GM21423 (cell line): ENCODE measurements at regions not wholly inside any gene's neighbourhood (a gene's known extent, or its start where the extent isn't known, plus 50 kb on each side); places are given as distances from the start of the nearest gene placed in this dataset.
"Not testable (repeated sequence)": the region's sequence is repeated elsewhere in the genome, so short reads cannot be mapped to it uniquely, and the experiment has no call there.

ENCODE experiments used
- ATAC-seq: cut with Tn5 transposase; IDR thresholded peaks from one replicate; pipeline ENCODE4 v1.9.1; 2021; ENCODE audit warnings: mild to moderate bottlenecking, moderate library complexity; ENCODE audit not compliant: unreplicated experiment

GRCh38 chr13:55554741-55555140 is 1586.0 kb upstream of the PRR20A start:
- ATAC-seq: no peak

- no peak for ATAC-seq
Measured at GRCh38 chr13:55560331-55560730, 1580.4 kb upstream of the PRR20A start.

- no peak for ATAC-seq
Measured at GRCh38 chr13:55563267-55563666, 1577.5 kb upstream of the PRR20A start.

GRCh38 chr13:55566334-55566733 is 1574.4 kb upstream of the PRR20A start:
- ATAC-seq: no peak

- no peak for ATAC-seq
Measured at GRCh38 chr13:55566779-55567178, 1573.9 kb upstream of the PRR20A start.

GRCh38 chr13:55567721-55568625 is 1572.7 kb upstream of the PRR20A start:
- ATAC-seq: no peak

GRCh38 chr13:55569082-55569481 is 1571.6 kb upstream of the PRR20A start:
- no peak for ATAC-seq

- ATAC-seq: no peak
Measured at GRCh38 chr13:55569514-55569913, 1571.2 kb upstream of the PRR20A start.

- ATAC-seq: no peak
Measured at GRCh38 chr13:55570371-55570770, 1570.3 kb upstream of the PRR20A start.

GRCh38 chr13:55571237-55571867 is 1569.4 kb upstream of the PRR20A start:
- no peak for ATAC-seq

- ATAC-seq: no peak
Measured at GRCh38 chr13:55572408-55572807, 1568.3 kb upstream of the PRR20A start.

- no peak for ATAC-seq
Measured at GRCh38 chr13:55572862-55573261, 1567.9 kb upstream of the PRR20A start.

- ATAC-seq: no peak
Measured at GRCh38 chr13:55573565-55573964, 1567.2 kb upstream of the PRR20A start.

GRCh38 chr13:55576389-55576788 is 1564.3 kb upstream of the PRR20A start:
- no peak for ATAC-seq

- no peak for ATAC-seq
Measured at GRCh38 chr13:55577082-55577846, 1563.5 kb upstream of the PRR20A start.

- ATAC-seq: no peak
Measured at GRCh38 chr13:55577847-55578210, 1562.9 kb upstream of the PRR20A start.

GRCh38 chr13:55582294-55582693 is 1558.4 kb upstream of the PRR20A start:
- ATAC-seq: not testable (repeated sequence)

GRCh38 chr13:55583953-55584593 is 1556.6 kb upstream of the PRR20A start:
- ATAC-seq: no peak

- ATAC-seq: no peak
Measured at GRCh38 chr13:55602784-55603183, 1537.9 kb upstream of the PRR20A start.

- no peak for ATAC-seq
Measured at GRCh38 chr13:55606045-55606665, 1534.6 kb upstream of the PRR20A start.
